PC-9 (cell line): ENCODE measurements at regions not wholly inside any gene's neighbourhood (a gene's known extent, or its start where the extent isn't known, plus 50 kb on each side); places are given as distances from the start of the nearest gene placed in this dataset.

Source experiments
- BruUV-seq: library from RNA; stranded (reverse); fragments of 400-500 nt; replicated peaks from 2 replicates; lab custom pipeline; 2021; lab: Mats Ljungman, UMichigan
- CTCF ChIA-PET: fragments of 300-600 bp; sonication (Branson Sonifier 250); formaldehyde crosslinking; loops from one replicate; lab custom pipeline; 2022; ENCODE audit warnings: antibody characterized with exemption; lab: Charles Lee
- POLR2A ChIA-PET: fragments of 300-600 bp; sonication (Branson Sonifier 250); formaldehyde crosslinking; loops from one replicate; lab custom pipeline; 2022; ENCODE audit warnings: antibody characterized with exemption; ENCODE audit not compliant: unreplicated experiment; lab: Charles Lee
- DNase-seq, 2 experiments: peaks; one replicate each; pipeline versions ENCODE4 v3.0.0 to v3.0.0-alpha.2; 2015 to 2022; ENCODE audit warnings: mixed read lengths in 1 of 2
- H2AFZ ChIP-seq: fragments of 200-600 bp; sonication (generic); 2 replicates; pipeline ENCODE4 v1.8.1; 2017; ENCODE audit warnings: antibody characterized with exemption
- H3F3A ChIP-seq: fragments of 200-600 bp; sonication (generic); 2 replicates; pipeline ENCODE4 v1.8.1; 2017; ENCODE audit warnings: antibody characterized with exemption, mild to moderate bottlenecking, low read depth; ENCODE audit not compliant: insufficient read depth
- H3K27ac ChIP-seq: fragments of 200-600 bp; sonication (generic); 2 replicates; pipeline ENCODE4 v1.6.1; 2016; ENCODE audit warnings: mixed run types
- H3K27me3 ChIP-seq: fragments of 200-600 bp; sonication (generic); 2 replicates; pipeline ENCODE4 v1.6.1; 2016; ENCODE audit warnings: low read depth, mixed run types; ENCODE audit not compliant: insufficient read depth
- H3K36me3 ChIP-seq: fragments of 200-600 bp; sonication (generic); 2 replicates; pipeline ENCODE4 v1.6.1; 2016; ENCODE audit warnings: low read depth, mixed run types
- H3K4me1 ChIP-seq: fragments of 200-600 bp; sonication (generic); replicated peaks from 2 replicates; pipeline ENCODE4 v1.6.1; 2016; ENCODE audit warnings: mixed run types; ENCODE audit not compliant: insufficient read depth
- H3K4me2 ChIP-seq: fragments of 200-600 bp; sonication (generic); 2 replicates; pipeline ENCODE4 v1.6.1; 2017; ENCODE audit warnings: mixed run types
- H3K4me3 ChIP-seq: fragments of 200-600 bp; sonication (generic); 2 replicates; pipeline ENCODE4 v1.6.1; 2016; ENCODE audit warnings: mixed run types
- H3K79me2 ChIP-seq: fragments of 200-600 bp; sonication (generic); 2 replicates; pipeline ENCODE4 v1.6.1; 2017; ENCODE audit warnings: low read depth, mixed run types
- H3K9me2 ChIP-seq: fragments of 200-600 bp; sonication (generic); 2 replicates; pipeline ENCODE4 v1.8.1; 2017; ENCODE audit warnings: mild to moderate bottlenecking; ENCODE audit not compliant: insufficient read depth
- H3K9me3 ChIP-seq: fragments of 200-600 bp; sonication (generic); 2 replicates; pipeline ENCODE4 v1.8.1; 2016; ENCODE audit warnings: low read depth; ENCODE audit not compliant: insufficient read depth
- H4K20me1 ChIP-seq: fragments of 200-600 bp; sonication (generic); 2 replicates; pipeline ENCODE4 v1.8.1; 2017; ENCODE audit not compliant: insufficient read depth
- EZH2 ChIP-seq: fragments of 200-600 bp; sonication (generic); IDR thresholded peaks from 2 replicates; pipeline ENCODE4 v1.8.0; 2017; ENCODE audit warnings: antibody characterized with exemption, low read depth
- intact Hi-C: fragments of 100-400 bp; cut with micrococcal nuclease; formaldehyde crosslinking; loops from one replicate; pipeline ENCODE4 v1.10.0; 2022; ENCODE audit not compliant: unreplicated experiment
- TF ChIP-seq, protein P1 (sequence below): fragments of 200-600 bp; sonication (generic); conservative IDR thresholded peaks from 2 replicates; pipeline ENCODE4 v1.6.1; 2017; ENCODE audit warnings: mixed run types, antibody characterized with exemption, mild to moderate bottlenecking, moderate library complexity

DNA sequence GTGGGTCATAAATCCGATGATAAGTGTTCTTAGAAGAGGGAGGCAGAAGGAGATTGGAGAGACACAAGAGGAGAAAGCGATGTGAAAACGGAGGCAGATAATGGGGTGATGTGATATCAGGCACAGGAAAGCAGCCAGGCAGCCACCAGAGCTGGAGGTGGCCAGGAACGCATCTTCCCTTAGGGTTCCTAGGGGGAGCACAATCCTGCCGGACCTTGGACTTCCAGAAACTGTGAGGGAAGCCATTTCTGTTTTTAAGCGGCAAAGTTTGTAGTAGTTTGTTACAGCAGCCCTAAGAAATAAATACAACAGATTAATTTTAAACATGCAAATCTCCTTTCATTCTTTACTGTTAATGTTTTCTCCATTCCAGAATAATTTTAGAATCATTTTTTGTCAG, 259.9 kb upstream of the TMC3 start:
- no peak for DNase-seq
- no peaks in the 10 kb centered on the region for H4K20me1 ChIP-seq
- ChIA-PET CTCF (no interaction called here), POLR2A (no interaction called here)
- H3K4me2 ChIP-seq: no peak overlapping the region
- H3K79me2 ChIP-seq: no peaks in the 10 kb centered on the region
- no peaks in the 10 kb centered on the region for H3K4me1 ChIP-seq
- H3K36me3 ChIP-seq: no peaks in the 10 kb centered on the region
- H3K4me3 ChIP-seq: no peak overlapping the region
- H3K27me3 ChIP-seq: no peaks in the 10 kb centered on the region
- H3K27ac ChIP-seq: no peak overlapping the region
- no peak overlapping the region for H2AFZ ChIP-seq
- H3K9me2 ChIP-seq: no peaks in the 10 kb centered on the region
- TF ChIP-seq, protein P1, sequence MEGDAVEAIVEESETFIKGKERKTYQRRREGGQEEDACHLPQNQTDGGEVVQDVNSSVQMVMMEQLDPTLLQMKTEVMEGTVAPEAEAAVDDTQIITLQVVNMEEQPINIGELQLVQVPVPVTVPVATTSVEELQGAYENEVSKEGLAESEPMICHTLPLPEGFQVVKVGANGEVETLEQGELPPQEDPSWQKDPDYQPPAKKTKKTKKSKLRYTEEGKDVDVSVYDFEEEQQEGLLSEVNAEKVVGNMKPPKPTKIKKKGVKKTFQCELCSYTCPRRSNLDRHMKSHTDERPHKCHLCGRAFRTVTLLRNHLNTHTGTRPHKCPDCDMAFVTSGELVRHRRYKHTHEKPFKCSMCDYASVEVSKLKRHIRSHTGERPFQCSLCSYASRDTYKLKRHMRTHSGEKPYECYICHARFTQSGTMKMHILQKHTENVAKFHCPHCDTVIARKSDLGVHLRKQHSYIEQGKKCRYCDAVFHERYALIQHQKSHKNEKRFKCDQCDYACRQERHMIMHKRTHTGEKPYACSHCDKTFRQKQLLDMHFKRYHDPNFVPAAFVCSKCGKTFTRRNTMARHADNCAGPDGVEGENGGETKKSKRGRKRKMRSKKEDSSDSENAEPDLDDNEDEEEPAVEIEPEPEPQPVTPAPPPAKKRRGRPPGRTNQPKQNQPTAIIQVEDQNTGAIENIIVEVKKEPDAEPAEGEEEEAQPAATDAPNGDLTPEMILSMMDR: no peak
- no peak for TF ChIP-seq EZH2
- no TSS peak for BruUV-seq
- intact Hi-C loops: no loop called here
- H3K9me3 ChIP-seq: no peaks in the 10 kb centered on the region
- H3F3A ChIP-seq: no peaks in the 10 kb centered on the region

DNA sequence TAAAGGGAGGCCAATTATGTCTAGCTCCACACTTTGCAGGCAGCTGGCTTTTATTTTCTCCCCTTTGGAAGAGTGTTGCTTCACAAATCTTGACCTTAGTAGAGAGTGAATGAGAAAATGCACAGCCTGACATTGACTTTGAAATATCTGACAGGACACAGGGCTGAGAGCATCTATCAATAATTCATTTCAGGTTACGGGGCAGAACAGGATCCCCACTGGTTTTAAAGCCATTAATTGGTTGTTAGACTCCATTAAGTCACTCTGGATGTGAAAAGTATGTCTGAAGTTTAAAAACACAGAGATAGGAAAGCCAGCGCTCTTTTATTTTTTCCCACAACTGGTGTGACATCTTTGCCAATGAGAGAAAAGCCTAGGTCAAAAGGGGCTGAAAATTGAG, 251.9 kb upstream of the TMC3 start:
- Histone ChIP-seq H3K79me2 (no peaks in the 10 kb centered on the region), H3K4me1 (no peaks in the 10 kb centered on the region), H3K4me3 (no peak overlapping the region), H3K36me3 (no peaks in the 10 kb centered on the region), H3K27ac (no peak overlapping the region), H3K27me3 (no peaks in the 10 kb centered on the region), H4K20me1 (no peaks in the 10 kb centered on the region), H3K9me3 (no peaks in the 10 kb centered on the region), H3K4me2 (no peak overlapping the region), H3F3A (no peaks in the 10 kb centered on the region), H3K9me2 (no peaks in the 10 kb centered on the region), H2AFZ (no peak overlapping the region)
- TF ChIP-seq EZH2: no peak
- TF ChIP-seq, protein P1: no peak
- POLR2A ChIA-PET: no interaction called here
- intact Hi-C loops: no loop called here
- BruUV-seq: no TSS peak
- DNase-seq: no peak
- CTCF ChIA-PET: no interaction called here

DNA sequence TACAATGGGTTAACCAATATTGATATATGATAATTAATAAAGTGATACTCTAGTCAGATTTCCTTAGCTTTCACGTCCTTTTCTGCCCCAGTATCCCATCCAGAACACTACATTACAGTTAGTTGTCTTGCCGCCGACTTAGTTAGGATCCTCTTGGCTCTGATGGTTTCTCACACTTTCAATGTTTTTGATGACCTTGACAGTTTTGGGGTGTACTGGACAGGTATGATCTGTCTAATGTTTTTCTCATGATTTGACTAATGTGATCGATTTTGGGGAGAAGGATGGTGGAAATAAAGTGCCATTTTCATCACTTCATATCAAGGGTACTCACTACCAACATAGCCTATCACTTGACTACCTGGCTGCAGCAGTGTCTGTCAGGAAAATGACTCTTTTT, 245.0 kb upstream of the TMC3 start:
- Histone ChIP-seq H3K4me1 (no peaks in the 10 kb centered on the region), H3K27me3 (no peaks in the 10 kb centered on the region), H4K20me1 (no peaks in the 10 kb centered on the region), H3K4me2 (no peak overlapping the region), H3K27ac (no peak overlapping the region), H3F3A (no peaks in the 10 kb centered on the region), H3K79me2 (no peaks in the 10 kb centered on the region), H3K9me2 (no peaks in the 10 kb centered on the region), H3K36me3 (no peaks in the 10 kb centered on the region), H3K4me3 (no peak overlapping the region), H3K9me3 (no peaks in the 10 kb centered on the region), H2AFZ (no peak overlapping the region)
- POLR2A ChIA-PET: no interaction called here
- BruUV-seq: no TSS peak
- no peak for DNase-seq
- CTCF ChIA-PET: no interaction called here
- TF ChIP-seq, protein P1: no peak
- TF ChIP-seq EZH2: no peak
- intact Hi-C loops: no loop called here
